ENCODE measurements at regions not wholly inside any gene's neighbourhood (a gene's known extent, or its start where the extent isn't known, plus 50 kb on each side); places are given as distances from the start of the nearest gene placed in this dataset.

- in situ Hi-C loops (cut with MboI) (no loop called here), intact Hi-C loops (cut with micrococcal nuclease) (no loop called here)
- no peaks in the 10 kb centered on the region for H4K20me1 ChIP-seq (replicated peaks; ENCODE audit: control insufficient read depth, insufficient read depth, low read length)
- POLR2A ChIA-PET = no interaction called here
- no peaks in the 10 kb centered on the region for H3K79me2 ChIP-seq (ENCODE audit: control insufficient read depth, insufficient read depth, low read length)
- no peak overlapping the region for H3K9ac ChIP-seq (ENCODE audit: insufficient read depth in 1 of 2, low read depth in 2 of 2, low read length in 2 of 2)
- H3K4me1 ChIP-seq (replicated peaks in 1 of 2; ENCODE audit: control insufficient read depth in 2 of 2, insufficient read depth in 2 of 2, low read length in 2 of 2) = no peaks in the 10 kb centered on the region
- no peaks in the 10 kb centered on the region for H3K9me3 ChIP-seq (replicated peaks; ENCODE audit: control insufficient read depth, insufficient read depth, low read depth, low read length)
- no peak overlapping the region for H2AFZ ChIP-seq (ENCODE audit: low read depth, low read length)
- FAIRE-seq (no peak), DNase-seq (ENCODE audit: extremely low read depth in 1 of 4, low spot score in 3 of 4) (no peak), ATAC-seq (no peak)
- no TSS peak for BruUV-seq (replicated peaks)
- no peak overlapping the region for H3K27ac ChIP-seq (ENCODE audit: extremely low read depth, low read depth, low read length)
- peaks cover 0 to 22% of the 10 kb centered on the region in 2 experiments; a peak in 2 of 5 replicates for H3K27me3 ChIP-seq (ENCODE audit: control insufficient read depth in 2 of 2, insufficient read depth in 2 of 2, low read length in 2 of 2)
- no peak overlapping the region for H3K4me3 ChIP-seq
- H3K36me3 ChIP-seq (ENCODE audit: control insufficient read depth, insufficient read depth, low read length) = no peaks in the 10 kb centered on the region
- 6% methylated on average over 2 of the region's 2 CpGs for WGBS (ENCODE audit: insufficient coverage, low coverage, missing lambda C conversion rate)
- H3K9me1 ChIP-seq (ENCODE audit: control insufficient read depth, insufficient read depth, low read length) = no peaks in the 10 kb centered on the region
- H3K4me2 ChIP-seq (ENCODE audit: insufficient read depth, low read length) = no peak overlapping the region
- CTCF ChIA-PET (ENCODE audit: low intra/inter-chr PET ratio) = no interaction called here
- TF ChIP-seq DACH1 (IDR thresholded peaks at IDR 0.05; ENCODE audit: partially characterized antibody) (no peak), NCOA2 (IDR thresholded peaks at IDR 0.05; ENCODE audit: partially characterized antibody in 2 of 2) (no peak), SMARCA4 (IDR thresholded peaks at IDR 0.05) (no peak), U2AF1 (optimal IDR thresholded peaks at IDR 0.05; ENCODE audit: low read depth, low read length) (no peak), ZNF318 (IDR thresholded peaks at IDR 0.05; ENCODE audit: borderline replicate concordance in 1 of 2, low read depth in 1 of 2) (no peak), ZNF639 (CRISPR knock-in tag; conservative IDR thresholded peaks at IDR 0.05 in 1 of 2, IDR thresholded peaks at IDR 0.05 in 1 of 2) (no peak), ZBTB1 (CRISPR knock-in tag; IDR thresholded peaks at IDR 0.05; ENCODE audit: borderline replicate concordance, low read depth) (no peak), ZBTB17 (CRISPR knock-in tag; IDR thresholded peaks at IDR 0.05) (no peak), RBM14 (IDR thresholded peaks at IDR 0.05; ENCODE audit: borderline replicate concordance, insufficient read depth, low read depth, low read length) (no peak)
- TF ChIP-seq, protein P1, sequence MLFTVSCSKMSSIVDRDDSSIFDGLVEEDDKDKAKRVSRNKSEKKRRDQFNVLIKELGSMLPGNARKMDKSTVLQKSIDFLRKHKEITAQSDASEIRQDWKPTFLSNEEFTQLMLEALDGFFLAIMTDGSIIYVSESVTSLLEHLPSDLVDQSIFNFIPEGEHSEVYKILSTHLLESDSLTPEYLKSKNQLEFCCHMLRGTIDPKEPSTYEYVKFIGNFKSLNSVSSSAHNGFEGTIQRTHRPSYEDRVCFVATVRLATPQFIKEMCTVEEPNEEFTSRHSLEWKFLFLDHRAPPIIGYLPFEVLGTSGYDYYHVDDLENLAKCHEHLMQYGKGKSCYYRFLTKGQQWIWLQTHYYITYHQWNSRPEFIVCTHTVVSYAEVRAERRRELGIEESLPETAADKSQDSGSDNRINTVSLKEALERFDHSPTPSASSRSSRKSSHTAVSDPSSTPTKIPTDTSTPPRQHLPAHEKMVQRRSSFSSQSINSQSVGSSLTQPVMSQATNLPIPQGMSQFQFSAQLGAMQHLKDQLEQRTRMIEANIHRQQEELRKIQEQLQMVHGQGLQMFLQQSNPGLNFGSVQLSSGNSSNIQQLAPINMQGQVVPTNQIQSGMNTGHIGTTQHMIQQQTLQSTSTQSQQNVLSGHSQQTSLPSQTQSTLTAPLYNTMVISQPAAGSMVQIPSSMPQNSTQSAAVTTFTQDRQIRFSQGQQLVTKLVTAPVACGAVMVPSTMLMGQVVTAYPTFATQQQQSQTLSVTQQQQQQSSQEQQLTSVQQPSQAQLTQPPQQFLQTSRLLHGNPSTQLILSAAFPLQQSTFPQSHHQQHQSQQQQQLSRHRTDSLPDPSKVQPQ (CRISPR knock-in tag; IDR thresholded peaks at IDR 0.05; ENCODE audit: borderline replicate concordance) = no peak
These were observed 481.0 kb downstream of the FOXO1 start for GRCh38 chr13:40185414-40185813.
